GM23338 (cell line): ENCODE measurements at regions not wholly inside any gene's neighbourhood (a gene's known extent, or its start where the extent isn't known, plus 50 kb on each side); places are given as distances from the start of the nearest gene placed in this dataset.

Experiments
- ATAC-seq: fragments of 200-7000 bp; cut with Tn5 transposase; 3 replicates; pipeline ENCODE4 v1.9.1; 2020
- DNase-seq: peaks from one replicate; pipeline ENCODE4 v3.0.0-alpha.2; 2015; ENCODE audit warnings: low spot score
- H2AFZ ChIP-seq: fragments of 200-600 bp; sonication (generic); 2 replicates; pipeline ENCODE4 v1.8.0; 2016; ENCODE audit warnings: antibody characterized with exemption, mild to moderate bottlenecking, moderate library complexity
- H3F3A ChIP-seq: fragments of 200-600 bp; sonication (generic); replicated peaks from 2 replicates; pipeline ENCODE4 v1.8.0; 2017; ENCODE audit warnings: antibody characterized with exemption, mixed run types, low read depth
- H3K27ac ChIP-seq: fragments of 200-600 bp; sonication (generic); 2 replicates; pipeline ENCODE4 v1.6.1; 2016; ENCODE audit warnings: low read depth
- H3K27me3 ChIP-seq: fragments of 200-600 bp; sonication (generic); 2 replicates; pipeline ENCODE4 v1.8.0; 2016; ENCODE audit warnings: mild to moderate bottlenecking, mixed run types, moderate library complexity; ENCODE audit not compliant: insufficient read depth
- H3K36me3 ChIP-seq: fragments of 200-600 bp; sonication (generic); 2 replicates; pipeline ENCODE4 v1.8.0; 2016; ENCODE audit warnings: mild to moderate bottlenecking; ENCODE audit not compliant: insufficient read depth
- H3K4me1 ChIP-seq: fragments of 200-600 bp; sonication (generic); 2 replicates; pipeline ENCODE4 v1.8.0; 2016; ENCODE audit warnings: mild to moderate bottlenecking, moderate library complexity; ENCODE audit not compliant: insufficient read depth
- H3K4me2 ChIP-seq: fragments of 200-600 bp; sonication (generic); 2 replicates; pipeline ENCODE4 v1.7.1; 2017; ENCODE audit warnings: mixed run types
- H3K4me3 ChIP-seq: fragments of 200-600 bp; sonication (generic); 2 replicates; pipeline ENCODE4 v1.6.1; 2016; ENCODE audit warnings: mixed run types
- H3K79me2 ChIP-seq: fragments of 200-600 bp; sonication (generic); replicated peaks from 2 replicates; pipeline ENCODE4 v1.8.0; 2017; ENCODE audit warnings: mild to moderate bottlenecking; ENCODE audit not compliant: insufficient read depth
- H3K9me2 ChIP-seq: fragments of 200-600 bp; sonication (generic); 2 replicates; pipeline ENCODE4 v1.8.0; 2017; ENCODE audit not compliant: insufficient read depth
- H4K20me1 ChIP-seq: fragments of 200-600 bp; sonication (generic); replicated peaks from 2 replicates; pipeline ENCODE4 v1.8.0; 2017; ENCODE audit warnings: mild to moderate bottlenecking; ENCODE audit not compliant: insufficient read depth
- H3K27ac Mint-ChIP-seq: 2 replicates; pipeline ENCODE4 v1.8.0; 2020; ENCODE audit warnings: inconsistent platforms, mild to moderate bottlenecking, moderate library complexity, mixed read lengths
- H3K27me3 Mint-ChIP-seq: 3 replicates; pipeline ENCODE4 v1.8.0; 2022; ENCODE audit warnings: low read depth, mild to moderate bottlenecking, moderate library complexity, mixed read lengths, inconsistent platforms; ENCODE audit not compliant: insufficient read depth, poor library complexity
- H3K36me3 Mint-ChIP-seq: 3 replicates; pipeline ENCODE4 v1.8.0; 2021; ENCODE audit warnings: low read depth, mild to moderate bottlenecking, inconsistent platforms, moderate library complexity, mixed read lengths
- H3K4me1 Mint-ChIP-seq: 3 replicates; pipeline ENCODE4 v1.8.0; 2020; ENCODE audit warnings: mild to moderate bottlenecking, inconsistent platforms, mixed read lengths
- H3K4me3 Mint-ChIP-seq: 3 replicates; pipeline ENCODE4 v1.8.0; 2021; ENCODE audit warnings: moderate library complexity, mild to moderate bottlenecking, inconsistent platforms, mixed read lengths
- H3K9me3 Mint-ChIP-seq: 3 replicates; pipeline ENCODE4 v1.8.0; 2020; ENCODE audit warnings: moderate library complexity, mild to moderate bottlenecking, inconsistent platforms, mixed read lengths
- CREB1 ChIP-seq: fragments of 250-450 bp; sonication (Bioruptor Pico); IDR thresholded peaks from 2 replicates; pipeline ENCODE4 v1.5.0; 2020; ENCODE audit warnings: low read depth, mild to moderate bottlenecking, moderate library complexity
- CTCF ChIP-seq, 2 experiments: fragments of 200-600 bp in 1 of 2; sonication (generic) in 1 of 2; conservative IDR thresholded peaks; 2 replicates each; pipeline versions ENCODE4 v1.5.1 to v1.6.1; 2016 to 2017; ENCODE audit warnings: antibody characterized with exemption in 2 of 2, low read depth in 2 of 2, mild to moderate bottlenecking in 2 of 2, moderate library complexity in 1 of 2
- ETS1 ChIP-seq: IDR thresholded peaks from 2 replicates; pipeline ENCODE4 v1.6.1; 2016; ENCODE audit warnings: antibody characterized with exemption
- EZH2 ChIP-seq: fragments of 200-600 bp; sonication (generic); IDR thresholded peaks from one replicate; pipeline ENCODE4 v1.8.0; 2017; ENCODE audit warnings: antibody characterized with exemption, mild to moderate bottlenecking, low read depth; ENCODE audit not compliant: unreplicated experiment
- JUNB ChIP-seq: IDR thresholded peaks from one replicate; pipeline ENCODE4 v1.6.1; 2016; ENCODE audit warnings: antibody characterized with exemption; ENCODE audit not compliant: unreplicated experiment
- NANOG ChIP-seq: IDR thresholded peaks from 2 replicates; pipeline ENCODE4 v1.6.1; 2016; ENCODE audit warnings: antibody characterized with exemption, borderline replicate concordance
- POLR2AphosphoS5 ChIP-seq: IDR thresholded peaks from 2 replicates; pipeline ENCODE4 v1.6.1; 2016; ENCODE audit warnings: antibody characterized with exemption, low read depth
- REST ChIP-seq: IDR thresholded peaks from one replicate; pipeline ENCODE4 v1.6.1; 2018; ENCODE audit warnings: antibody characterized with exemption; ENCODE audit not compliant: unreplicated experiment
- ZNF114 ChIP-seq: fragments of 250-450 bp; sonication (Bioruptor Pico); IDR thresholded peaks from 2 replicates; pipeline ENCODE4 v1.5.0; 2020; ENCODE audit warnings: mild to moderate bottlenecking, moderate library complexity
- ZNF462 ChIP-seq: fragments of 250-450 bp; sonication (Bioruptor Pico); IDR thresholded peaks from 2 replicates; pipeline ENCODE4 v1.5.0; 2020; ENCODE audit warnings: mild to moderate bottlenecking, moderate library complexity

- H3K9me2 ChIP-seq: no peaks in the 10 kb centered on the region
- Mint-ChIP-seq H3K4me1 (no peaks in the 10 kb centered on the region), H3K36me3 (no peaks in the 10 kb centered on the region), H3K27ac (no peak overlapping the region), H3K4me3 (no peak overlapping the region), H3K27me3 (peaks cover 3% of the 10 kb centered on the region), H3K9me3 (no peaks in the 10 kb centered on the region)
- H3K27ac ChIP-seq: no peak overlapping the region
- H3K4me1 ChIP-seq: no peaks in the 10 kb centered on the region
- no peak for ATAC-seq
- no peaks in the 10 kb centered on the region for H3F3A ChIP-seq
- no peak overlapping the region for H2AFZ ChIP-seq
- no peaks in the 10 kb centered on the region for H3K27me3 ChIP-seq
- no peak for DNase-seq
- H3K36me3 ChIP-seq: no peaks in the 10 kb centered on the region
- TF ChIP-seq CTCF (conservative IDR thresholded peaks at IDR 0.05; ENCODE audit: low read depth in 2 of 2) (no peak), REST (no peak), ZNF114 (CRISPR knock-in tag) (no peak), ETS1 (no peak), EZH2 (no peak), POLR2AphosphoS5 (no peak), NANOG (no peak), JUNB (no peak), ZNF462 (CRISPR knock-in tag) (no peak), CREB1 (CRISPR knock-in tag) (no peak)
- H3K4me3 ChIP-seq: no peak overlapping the region
- H4K20me1 ChIP-seq: no peaks in the 10 kb centered on the region
- no peaks in the 10 kb centered on the region for H3K79me2 ChIP-seq
- no peak overlapping the region for H3K4me2 ChIP-seq
Measured at GRCh38 chrX:40373641-40374040, 207.1 kb upstream of the ATP6AP2 start.
